ENCODE measurements at regions not wholly inside any gene's neighbourhood (a gene's known extent, or its start where the extent isn't known, plus 50 kb on each side); places are given as distances from the start of the nearest gene placed in this dataset.

DNA sequence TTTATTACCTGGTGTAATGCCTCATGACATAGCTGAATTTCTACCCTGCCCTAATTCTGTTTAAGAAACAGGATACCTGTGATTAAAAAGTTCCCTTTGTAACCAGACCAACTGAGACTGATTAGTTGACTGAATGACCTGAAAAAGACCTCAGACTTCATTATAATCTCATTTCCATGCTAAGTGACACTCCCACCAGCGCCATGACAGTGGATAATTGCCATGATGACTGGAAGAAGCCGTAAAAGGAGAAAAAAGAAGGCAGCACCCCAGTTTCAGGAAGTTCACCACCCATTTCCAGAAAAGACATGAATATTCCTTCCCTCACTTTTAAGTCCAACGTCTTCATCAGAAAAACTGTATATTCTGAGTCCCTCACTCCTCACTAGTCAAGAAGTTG, 125.6 kb upstream of the HS3ST4 start:
- TF ChIP-seq, protein P1, sequence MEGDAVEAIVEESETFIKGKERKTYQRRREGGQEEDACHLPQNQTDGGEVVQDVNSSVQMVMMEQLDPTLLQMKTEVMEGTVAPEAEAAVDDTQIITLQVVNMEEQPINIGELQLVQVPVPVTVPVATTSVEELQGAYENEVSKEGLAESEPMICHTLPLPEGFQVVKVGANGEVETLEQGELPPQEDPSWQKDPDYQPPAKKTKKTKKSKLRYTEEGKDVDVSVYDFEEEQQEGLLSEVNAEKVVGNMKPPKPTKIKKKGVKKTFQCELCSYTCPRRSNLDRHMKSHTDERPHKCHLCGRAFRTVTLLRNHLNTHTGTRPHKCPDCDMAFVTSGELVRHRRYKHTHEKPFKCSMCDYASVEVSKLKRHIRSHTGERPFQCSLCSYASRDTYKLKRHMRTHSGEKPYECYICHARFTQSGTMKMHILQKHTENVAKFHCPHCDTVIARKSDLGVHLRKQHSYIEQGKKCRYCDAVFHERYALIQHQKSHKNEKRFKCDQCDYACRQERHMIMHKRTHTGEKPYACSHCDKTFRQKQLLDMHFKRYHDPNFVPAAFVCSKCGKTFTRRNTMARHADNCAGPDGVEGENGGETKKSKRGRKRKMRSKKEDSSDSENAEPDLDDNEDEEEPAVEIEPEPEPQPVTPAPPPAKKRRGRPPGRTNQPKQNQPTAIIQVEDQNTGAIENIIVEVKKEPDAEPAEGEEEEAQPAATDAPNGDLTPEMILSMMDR (IDR thresholded peaks at IDR 0.05) = no peak
- TF ChIP-seq POLR2A (IDR thresholded peaks at IDR 0.05) = no peak
